ENCODE measurements at regions not wholly inside any gene's neighbourhood (a gene's known extent, or its start where the extent isn't known, plus 50 kb on each side); places are given as distances from the start of the nearest gene placed in this dataset.
"Not testable (repeated sequence)": the region's sequence is repeated elsewhere in the genome, so short reads cannot be mapped to it uniquely, and the experiment has no call there.

DNA sequence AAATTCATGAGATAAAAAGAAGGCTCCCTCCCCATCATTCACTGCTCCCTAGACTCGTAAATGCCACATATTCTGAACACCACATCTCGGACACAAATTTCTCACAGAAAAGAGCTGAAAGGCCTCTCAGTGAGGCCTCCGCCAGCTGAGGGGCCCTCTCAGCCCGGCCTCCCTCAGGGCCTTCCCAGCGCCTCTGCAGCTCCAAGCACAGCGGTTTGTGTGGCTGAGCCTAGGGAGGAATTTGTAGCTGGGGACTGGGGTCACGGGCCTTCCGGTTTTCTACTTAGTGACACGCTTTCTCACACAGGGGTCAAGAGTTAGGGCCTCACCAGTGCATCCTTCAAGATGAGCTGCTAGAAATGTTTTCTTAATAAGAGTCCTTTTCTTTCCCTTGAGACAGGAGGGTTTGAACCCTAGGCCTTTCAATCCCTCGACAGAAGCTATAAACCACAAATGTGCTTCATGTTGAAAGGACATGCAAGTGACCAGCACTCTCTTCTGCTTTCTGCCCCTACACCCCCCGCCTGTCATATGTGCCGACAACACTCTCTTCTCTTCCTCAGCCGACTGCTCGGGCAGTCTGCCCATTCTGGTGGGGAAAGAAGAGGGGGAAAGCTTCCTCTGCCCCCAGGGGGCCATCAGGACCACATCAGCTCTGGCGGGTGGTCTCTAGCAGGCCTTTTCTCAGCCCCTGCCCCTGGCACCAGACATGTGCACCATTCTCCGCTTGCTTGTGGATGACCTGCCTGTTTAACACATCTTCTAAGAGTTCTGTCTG, 104.9 kb downstream of the CHIC2 start:
- DNase-seq (ENCODE audit: low read depth in 2 of 2) = no peak

DNA sequence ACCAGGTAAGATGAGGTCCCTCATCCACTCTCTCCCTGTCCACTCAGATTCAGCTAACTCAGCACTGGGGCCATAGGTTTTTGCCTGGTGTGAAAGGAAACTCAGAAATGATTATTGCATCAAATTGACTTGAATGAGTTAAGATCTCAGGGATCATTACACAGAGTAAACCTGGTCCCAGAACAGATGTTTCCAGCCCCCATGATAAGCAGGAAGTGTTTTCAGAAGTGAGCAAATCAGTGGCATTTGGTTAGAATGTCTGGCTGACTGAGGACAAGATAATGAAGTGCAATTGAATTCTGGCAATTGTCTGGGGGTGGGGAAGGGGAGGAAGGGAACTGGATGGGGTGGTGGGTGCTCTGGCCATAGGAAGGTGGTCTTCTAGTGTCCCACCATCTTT, 108.0 kb downstream of the CHIC2 start:
- no peak for DNase-seq (ENCODE audit: low read depth in 2 of 2)

DNA sequence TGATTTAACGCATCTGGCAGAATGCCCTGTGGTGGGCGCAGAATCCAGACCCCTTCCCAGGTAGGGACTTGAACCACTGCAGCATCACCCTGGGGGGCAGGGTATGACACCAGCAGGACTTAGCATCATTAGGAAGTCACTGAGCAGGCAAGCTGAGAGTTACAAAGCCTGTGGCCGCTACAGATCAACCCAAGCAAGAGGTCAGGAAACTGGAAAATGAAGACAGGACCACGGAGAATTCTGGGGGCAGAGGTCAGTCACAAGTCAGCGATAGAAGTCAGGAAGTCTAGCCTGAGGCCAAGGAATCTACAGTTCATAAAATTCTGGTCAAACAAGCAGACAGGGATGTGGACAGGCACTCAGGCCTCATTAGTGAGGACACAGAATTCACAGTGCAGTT, 108.4 kb downstream of the CHIC2 start:
- no peak for DNase-seq (ENCODE audit: low read depth in 2 of 2)

DNA sequence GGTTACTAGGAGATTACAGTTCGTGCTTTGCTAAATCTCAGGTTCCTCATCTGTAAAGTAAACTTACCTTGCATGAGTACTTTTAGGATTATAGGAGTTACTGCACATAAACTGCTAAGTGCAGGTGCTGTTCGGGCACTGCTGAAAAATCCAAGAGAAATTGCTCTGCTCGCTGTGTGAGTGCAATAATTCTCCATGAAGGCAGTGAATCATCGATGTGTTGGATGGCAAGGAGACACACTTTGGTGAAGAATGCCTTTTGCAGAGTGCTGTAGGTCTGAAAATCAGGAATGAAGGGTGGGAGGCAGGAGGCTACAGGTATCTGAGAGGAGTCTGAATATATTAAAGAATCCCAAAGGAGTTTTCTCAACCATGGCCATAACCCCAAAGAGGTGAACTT, 113.0 kb downstream of the CHIC2 start:
- no peak for DNase-seq (ENCODE audit: low read depth in 2 of 2)

DNA sequence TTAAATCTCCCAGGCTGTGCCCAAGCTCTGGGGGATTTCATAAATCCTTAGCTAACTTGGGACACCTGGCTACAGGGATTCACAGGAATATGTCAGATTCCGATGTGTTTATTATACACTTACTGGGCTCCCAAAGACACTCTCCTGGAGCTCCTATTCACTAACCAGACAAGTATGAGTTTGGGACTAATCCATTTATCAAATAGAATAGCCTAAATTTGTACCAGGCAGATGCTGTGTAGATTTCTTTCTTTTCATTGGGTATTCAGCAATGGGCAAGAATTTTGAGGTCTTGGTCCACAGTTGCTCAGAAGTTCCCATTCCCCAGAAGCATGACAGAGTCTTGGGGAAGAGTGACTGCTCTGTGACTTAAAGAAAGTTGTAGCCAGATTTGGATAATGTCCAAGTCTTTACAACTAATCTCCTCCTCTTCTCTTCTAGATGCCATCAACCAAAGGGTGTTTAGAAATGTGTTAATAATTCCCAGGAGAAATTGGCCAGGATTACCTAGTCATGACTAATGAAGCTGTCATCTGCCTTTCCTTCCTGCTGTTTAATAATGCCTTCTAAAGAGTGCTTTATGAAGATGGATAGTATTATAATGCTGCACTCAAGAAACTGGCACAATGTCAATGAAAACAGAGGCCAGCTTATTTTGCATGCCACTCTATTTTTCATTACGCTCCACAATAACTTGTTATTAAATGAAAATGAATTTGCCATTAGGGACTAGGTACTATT, 120.9 kb downstream of the CHIC2 start:
- no peak for DNase-seq (ENCODE audit: low read depth in 2 of 2)

DNA sequence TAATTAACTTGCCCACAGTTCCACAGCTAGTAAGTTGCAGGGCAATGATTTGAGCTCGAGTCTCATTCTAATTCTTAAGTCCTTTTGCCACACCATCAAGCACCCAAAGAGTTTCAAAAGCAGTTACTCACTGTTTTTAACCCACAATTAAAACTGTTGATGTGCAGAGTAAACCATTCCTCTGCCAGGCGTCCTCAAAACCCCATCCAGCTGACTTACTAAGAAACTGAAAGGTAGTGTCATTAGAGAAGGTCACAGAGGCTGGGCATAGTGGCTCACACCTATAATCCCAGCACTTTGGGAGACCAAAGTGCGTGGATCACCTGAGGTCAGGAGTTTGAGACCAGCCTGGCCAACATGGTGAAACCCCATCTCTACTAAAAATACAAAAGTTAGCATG, 121.7 kb downstream of the CHIC2 start:
- DNase-seq (ENCODE audit: low read depth in 2 of 2) = no peak

DNA sequence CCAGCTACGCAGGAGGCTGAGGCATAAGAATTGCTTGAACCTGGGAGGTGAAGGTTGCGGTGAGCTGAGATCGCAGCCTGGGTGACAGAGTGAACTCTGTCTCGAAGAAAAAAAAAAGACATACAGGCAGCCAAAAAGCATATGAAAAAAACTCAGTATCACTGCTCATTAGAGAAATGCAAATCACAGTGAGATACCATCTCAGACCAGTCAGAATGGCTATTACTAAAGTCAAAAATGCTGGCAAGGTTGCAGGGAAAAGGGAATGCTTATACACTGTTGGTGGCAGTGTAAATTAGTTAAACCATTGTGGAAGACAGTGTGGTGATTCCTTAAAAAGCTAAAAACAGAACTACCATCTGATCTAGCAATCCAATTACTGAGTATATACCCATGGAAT, 123.1 kb downstream of the CHIC2 start:
- no peak for DNase-seq (ENCODE audit: low read depth in 2 of 2)

DNA sequence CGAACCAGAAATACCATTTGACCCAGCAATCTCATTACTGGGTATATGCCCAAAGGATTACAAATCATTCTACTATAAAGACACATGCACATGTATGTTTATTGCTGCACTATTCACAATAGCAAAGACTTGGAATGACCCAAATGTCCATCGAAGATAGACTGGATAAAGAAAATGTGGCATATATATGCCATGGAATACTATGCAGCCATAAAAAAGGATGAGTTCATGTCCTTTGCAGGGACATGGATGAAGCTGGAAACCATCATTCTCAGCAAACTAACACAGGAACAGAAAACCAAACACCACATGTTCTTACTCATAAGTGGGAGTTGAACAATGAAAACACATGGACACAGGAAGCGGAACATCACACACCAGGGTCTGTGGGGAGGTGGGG, 124.5 kb downstream of the CHIC2 start:
- DNase-seq (ENCODE audit: low read depth in 2 of 2) = not testable (repeated sequence)

DNA sequence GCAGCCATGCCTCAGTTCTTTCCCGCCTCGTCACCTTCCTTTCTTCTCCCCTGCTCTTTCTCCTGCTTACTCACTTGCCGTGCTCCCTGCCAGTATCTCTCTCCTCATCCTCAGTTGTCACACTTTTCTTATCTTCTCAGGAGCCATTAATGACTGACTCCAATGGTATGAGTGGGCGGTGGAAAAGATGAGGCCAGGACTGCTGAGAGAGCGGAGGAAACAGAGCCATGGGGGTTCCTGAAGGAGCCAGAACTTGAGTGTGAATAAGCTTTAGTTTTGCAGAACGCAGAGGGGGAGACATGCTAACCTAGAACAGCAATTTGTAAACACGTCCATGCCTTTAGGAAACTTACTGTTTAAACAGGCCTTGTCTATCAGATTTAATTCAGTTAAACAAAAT, 126.5 kb downstream of the CHIC2 start:
- no peak for DNase-seq (ENCODE audit: low read depth in 2 of 2)

DNA sequence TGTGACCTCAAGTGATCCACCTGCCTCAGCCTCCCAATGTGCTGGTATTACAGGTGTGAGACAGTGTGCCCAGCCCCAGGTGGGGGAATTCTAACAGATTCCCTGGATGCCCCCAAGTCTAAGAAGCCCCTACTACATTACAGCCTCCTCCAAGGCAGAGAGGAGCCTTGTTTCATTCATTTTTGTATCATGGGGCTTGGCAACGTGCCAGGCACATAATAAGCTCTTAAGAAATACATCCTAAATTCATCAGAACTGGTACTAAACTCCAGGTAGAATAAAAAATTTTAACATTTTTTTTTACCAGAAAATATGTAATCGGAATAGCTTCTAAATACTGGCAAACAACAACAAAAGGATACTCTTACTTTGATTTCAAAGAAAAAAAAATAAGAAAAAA, 127.1 kb downstream of the CHIC2 start:
- no peak for DNase-seq (ENCODE audit: low read depth in 2 of 2)

DNA sequence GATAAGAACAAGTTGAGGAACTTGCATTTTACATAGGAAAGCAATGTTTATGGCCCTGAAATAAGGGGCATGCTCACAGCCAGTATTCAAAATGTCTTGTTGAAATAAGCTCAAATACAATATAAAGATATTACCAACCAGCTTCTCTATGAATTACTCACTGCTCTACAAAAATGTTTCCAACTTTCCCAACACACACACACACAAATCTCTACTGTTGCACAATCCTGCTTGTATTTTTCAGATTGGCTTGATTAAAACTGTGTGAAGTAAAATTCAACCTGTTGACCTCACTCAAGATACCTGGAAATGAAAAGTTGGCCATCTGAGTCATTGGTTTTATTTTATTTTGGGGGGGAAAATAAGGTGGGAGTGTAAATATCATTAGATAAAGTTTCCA, 128.6 kb downstream of the CHIC2 start:
- DNase-seq (ENCODE audit: low read depth in 2 of 2) = no peak

DNA sequence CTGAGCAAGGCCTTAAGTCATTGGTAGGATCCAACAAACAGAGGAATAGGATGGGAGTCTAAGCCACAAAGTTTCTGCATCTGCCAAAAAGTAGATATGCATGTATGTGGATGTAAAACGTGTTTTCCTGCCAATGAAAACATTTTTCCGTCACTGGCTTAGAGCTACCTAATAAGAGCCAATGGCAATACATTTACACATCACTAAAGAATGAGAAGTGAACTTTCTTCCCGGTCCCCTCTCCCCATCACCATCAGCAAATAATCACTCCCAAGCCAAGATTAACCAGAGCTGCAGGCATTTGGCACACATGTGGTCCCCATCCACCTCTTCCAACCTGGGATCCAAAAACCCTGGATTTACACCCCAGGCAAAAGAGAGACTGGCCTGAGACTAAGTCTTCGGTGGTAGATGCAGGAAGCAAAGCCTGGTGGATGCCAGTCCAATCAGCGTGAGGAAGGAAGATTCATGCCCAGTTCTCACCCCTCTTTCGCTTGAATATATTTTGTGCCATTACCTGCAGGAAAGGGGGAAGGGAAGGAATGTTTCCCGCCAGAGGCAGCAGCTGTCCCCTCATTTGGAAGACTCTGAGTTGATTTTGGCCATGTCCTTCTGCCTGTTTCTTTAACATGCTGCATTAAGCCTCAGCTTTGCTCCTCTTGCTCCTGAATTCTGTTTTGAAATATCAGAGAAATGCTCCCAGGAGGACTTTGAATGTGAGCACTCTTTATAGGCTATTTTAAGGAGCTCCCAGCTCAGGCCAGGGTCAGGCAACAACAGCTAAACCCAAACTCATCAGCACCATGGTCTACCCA, 131.4 kb downstream of the CHIC2 start:
- DNase-seq (ENCODE audit: low read depth in 2 of 2) = no peak

DNA sequence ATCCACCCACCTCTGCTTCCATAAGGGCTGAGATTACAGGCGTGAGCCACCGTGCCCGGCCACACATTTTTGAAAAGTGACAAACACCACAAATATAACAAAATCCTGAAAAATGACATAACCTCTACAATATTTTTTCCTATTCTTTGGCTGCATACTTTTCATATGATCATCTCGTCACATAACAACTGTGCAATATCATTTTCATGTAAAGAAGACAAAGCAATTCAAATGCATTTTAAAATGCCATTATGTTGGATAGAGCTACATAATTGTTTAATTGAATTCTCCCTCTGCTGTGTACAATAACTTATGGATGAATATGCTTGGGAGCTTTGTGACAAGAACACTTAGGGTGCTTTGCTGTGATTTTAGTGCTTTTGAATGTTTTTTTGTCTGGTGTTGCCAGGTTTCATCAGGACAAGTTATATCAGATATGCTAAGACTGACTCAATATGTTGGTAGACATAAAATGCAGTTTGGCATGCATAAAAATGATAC, 132.9 kb downstream of the CHIC2 start:
- no peak for DNase-seq (ENCODE audit: low read depth in 2 of 2)

DNA sequence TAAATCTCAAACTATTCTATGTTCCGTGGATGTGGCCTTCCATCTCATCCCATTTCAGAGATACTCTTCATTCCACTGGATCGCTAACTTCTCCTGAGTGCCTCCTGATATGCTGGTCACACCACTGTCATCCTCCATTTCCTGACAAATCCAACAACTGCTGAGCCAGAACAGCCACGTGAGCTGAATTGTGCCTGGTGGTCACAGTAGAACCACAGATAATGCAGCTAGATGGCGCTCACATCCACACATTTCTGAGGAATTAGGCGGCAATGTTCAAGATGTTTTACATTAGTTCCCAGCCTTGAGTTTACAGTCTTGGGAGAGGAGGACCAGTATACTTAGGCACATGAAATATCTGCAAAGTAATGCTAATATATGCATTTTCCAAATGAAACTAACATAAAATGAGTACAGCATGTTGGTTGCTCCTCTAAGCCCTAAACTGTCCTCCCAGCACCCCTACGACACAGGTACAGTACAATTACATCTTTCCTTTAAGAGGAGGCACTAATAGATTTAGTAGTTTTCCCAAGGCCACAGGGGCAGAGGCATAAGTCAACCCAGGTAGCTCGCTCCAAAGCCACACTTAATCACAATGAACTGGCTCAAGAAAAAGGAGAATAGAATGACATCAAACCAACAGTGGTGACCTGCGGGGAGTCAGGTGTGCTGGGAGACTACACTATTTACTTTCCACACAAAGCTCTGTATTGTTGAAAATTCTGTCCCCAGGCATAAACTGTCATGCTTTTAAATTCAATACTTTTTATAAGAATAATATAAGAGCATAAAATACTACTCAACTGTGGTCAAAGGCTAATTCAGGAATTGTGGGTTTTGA, 134.2 kb downstream of the CHIC2 start:
- peak; percentile 8 to 38 for DNase-seq (ENCODE audit: low read depth in 2 of 2)

DNA sequence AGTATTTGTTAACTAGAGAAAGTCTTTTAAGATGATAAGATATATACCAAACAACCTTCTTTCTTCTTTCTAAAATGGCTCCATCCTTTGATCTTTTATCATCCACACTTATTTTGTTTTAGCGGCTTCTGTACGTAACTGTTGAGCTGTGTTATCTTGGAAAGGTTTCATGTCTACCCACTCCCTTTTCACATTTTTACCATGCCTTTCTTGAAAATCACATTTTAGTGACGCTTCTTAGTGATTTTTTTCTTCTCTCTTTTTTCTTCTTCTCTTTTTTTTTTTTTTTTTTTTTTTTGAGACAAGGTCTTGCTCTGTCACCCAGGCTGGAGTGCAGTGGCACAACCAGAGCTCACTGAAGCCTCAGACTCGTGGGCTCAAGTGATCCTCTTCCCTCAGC, 135.1 kb downstream of the CHIC2 start:
- DNase-seq (ENCODE audit: low read depth in 2 of 2) = no peak

DNA sequence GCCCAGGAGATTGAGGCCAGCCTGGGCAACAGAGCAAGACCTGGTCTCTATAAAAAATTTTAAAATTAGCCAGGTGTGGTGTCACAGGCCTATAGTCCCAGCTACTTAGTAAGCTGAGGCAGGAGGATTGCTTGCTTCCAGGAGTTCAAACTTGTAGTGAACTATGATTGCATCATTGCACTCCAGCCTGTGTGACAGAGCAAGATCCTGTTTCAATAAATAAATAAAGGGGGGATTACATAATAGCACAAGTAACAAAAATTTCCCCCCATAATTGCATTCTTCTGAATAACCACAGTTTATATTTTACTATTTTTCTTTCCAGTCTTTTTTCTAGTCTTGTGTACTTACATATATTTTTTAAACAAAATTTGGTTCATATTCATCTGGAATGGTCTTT, 135.6 kb downstream of the CHIC2 start:
- no peak for DNase-seq (ENCODE audit: low read depth in 2 of 2)

DNA sequence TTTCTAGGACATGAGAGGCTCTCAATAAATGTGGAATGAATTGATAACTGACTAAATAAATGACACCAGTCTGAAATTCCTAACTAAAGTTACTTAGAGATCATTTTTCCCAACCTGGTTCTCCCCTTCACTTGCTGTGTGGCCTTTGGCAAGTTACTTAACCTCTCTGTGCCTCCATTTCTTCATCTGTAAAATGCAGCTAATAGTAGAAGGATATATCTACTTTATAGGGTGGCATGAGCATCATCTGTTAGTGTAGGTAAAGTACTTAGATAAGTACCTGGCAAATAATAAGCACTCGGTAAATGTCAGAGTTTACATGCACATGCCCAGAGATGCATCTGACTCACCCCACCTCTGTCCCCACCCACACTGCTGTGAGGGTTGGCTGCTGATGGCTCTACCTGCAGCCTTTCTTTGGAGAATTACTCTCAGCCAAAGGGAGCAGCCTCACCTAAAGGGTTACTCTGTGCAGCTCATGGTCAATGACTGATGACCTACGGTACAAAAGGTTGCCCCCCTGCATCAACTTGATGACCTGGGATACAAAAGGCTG, 139.3 kb downstream of the CHIC2 start:
- DNase-seq (ENCODE audit: low read depth in 2 of 2) = no peak

DNA sequence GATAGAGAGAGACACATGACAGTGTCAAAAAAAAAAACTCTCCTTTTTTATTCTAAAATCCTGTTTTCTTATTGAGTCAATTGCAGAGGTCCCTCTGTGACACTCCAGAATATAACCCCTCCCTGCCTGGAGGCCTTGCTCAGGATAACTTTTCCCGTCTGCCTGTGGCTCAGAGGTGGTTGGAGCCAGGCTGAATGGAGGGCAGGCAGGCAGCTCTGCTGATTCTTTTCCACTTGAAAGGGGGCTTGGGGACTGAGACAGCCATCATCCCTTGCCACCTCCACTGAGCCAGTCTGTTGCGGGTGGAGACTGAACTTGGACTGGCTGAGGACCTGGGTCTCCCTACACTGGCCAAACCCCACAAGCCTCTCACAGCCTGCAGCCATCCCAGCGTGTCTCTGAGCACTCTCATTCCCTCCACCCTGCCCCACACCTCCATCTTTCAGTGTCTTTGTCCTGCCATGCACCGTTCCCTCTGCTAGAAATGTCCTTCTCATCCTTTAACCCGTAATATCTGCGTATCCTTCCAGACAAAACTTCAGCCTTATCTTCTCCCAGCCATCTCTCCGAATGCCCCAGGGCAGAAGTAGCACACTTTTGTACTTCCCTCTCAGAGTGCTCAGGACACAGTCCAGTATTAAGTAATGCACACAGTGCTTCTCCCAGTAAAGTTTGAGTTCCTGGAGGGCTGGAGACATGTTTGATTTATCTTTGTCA, 139.9 kb downstream of the CHIC2 start:
- DNase-seq (ENCODE audit: low read depth in 2 of 2) = no peak

DNA sequence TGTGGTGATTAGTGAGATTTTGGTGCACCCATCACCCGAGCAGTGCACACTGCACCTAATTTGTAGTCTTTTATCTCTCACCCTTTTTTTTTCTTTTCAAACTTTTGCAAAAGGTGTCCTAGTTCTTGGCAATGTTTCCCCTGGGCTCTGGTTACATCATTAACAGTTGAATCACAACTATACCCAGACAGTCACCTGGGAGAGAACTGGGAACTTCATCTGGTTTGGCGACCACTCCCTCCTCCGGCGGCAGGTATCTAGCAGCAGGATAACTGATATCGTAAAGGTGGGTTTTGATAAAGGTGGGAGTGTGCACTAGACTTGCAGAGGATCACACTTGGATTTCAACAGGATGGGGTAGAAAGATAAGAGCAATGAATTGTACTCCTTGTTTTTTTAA, 140.5 kb downstream of the CHIC2 start:
- DNase-seq (ENCODE audit: low read depth in 2 of 2) = no peak

DNA sequence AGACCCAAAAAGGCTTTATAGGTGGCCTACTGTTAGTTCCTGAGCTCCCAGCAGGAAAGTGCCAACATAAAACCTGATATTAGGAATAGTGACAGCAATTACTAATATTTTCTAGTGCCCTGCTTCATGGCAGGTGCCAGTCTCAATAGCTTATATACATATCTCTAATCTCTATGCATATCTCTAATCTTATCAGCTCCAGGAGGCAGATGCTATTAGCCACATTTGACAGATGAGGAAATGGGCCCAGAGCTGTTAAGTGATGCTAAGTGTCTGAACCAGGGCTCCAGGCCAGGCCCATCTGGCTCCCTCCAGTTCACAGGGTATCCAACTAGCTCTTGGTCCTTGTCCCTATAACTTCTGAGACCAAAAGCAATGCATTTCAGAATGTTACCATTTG, 142.5 kb downstream of the CHIC2 start:
- DNase-seq (ENCODE audit: low read depth in 2 of 2) = no peak

DNA sequence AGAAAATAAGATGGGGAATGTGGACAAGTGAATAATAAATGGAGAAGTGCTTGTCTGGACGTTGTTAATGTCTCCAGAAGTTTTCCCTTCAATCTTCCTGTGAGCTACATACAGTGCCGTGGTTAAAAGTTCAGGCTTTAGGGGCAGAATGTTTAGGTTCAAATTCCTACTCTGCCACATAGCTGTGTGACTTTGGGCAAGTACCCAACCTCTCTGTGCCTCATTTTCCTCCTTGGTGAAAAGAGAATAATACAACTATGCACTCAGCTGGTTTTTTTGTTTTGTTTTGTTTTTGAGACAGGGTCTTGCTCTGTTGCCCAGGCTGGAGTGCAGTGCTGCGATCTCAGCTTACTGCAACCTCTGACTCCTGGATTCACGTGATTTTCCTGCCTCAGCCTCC, 143.5 kb downstream of the CHIC2 start:
- no peak for DNase-seq (ENCODE audit: low read depth in 2 of 2)

Measured in activated CD8-positive, alpha-beta memory T cell treated with anti-CD3 and anti-CD28 coated beads for 4 hours (primary cell).